Lower leg skin (tissue), 3 donors: ENCODE measurements at regions not wholly inside any gene's neighbourhood (a gene's known extent, or its start where the extent isn't known, plus 50 kb on each side); places are given as distances from the start of the nearest gene placed in this dataset.

Experiments used
- POLR2A ChIP-seq, 2 donors: fragments of 450-650 bp; IDR thresholded peaks; one replicate each; pipeline ENCODE4 v1.6.1; 2016 to 2017; ENCODE audit warnings: antibody characterized with exemption in 2 of 2, mild to moderate bottlenecking in 1 of 2, moderate library complexity in 1 of 2
- TF ChIP-seq, protein P1 (sequence below), 3 donors: fragments of 450-650 bp; IDR thresholded peaks; one replicate each; pipeline ENCODE4 v1.5.1; 2016; ENCODE audit warnings: antibody characterized with exemption in 3 of 3, mild to moderate bottlenecking in 3 of 3, moderate library complexity in 2 of 3

DNA sequence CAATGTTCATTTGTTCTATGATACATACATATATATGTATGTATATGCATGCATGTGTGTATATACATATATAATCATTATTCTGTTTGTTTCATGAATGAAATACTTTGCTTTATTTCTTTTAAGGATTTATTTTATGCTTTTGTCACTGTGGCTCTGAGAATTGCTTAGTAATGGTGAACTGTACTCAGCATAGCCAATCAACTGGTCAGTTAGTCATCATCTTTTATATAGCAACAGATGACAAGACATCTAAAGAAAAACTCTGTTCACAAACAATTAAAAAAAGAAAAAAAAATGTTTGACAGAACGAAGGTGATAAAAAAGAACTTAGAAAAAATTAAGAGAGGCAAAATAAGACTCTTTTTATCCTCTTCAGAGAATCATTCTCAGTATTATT, 1440.3 kb downstream of the PCDH9 start:
- TF ChIP-seq POLR2A (IDR thresholded peaks at IDR 0.05), result no peak
- TF ChIP-seq, protein P1, sequence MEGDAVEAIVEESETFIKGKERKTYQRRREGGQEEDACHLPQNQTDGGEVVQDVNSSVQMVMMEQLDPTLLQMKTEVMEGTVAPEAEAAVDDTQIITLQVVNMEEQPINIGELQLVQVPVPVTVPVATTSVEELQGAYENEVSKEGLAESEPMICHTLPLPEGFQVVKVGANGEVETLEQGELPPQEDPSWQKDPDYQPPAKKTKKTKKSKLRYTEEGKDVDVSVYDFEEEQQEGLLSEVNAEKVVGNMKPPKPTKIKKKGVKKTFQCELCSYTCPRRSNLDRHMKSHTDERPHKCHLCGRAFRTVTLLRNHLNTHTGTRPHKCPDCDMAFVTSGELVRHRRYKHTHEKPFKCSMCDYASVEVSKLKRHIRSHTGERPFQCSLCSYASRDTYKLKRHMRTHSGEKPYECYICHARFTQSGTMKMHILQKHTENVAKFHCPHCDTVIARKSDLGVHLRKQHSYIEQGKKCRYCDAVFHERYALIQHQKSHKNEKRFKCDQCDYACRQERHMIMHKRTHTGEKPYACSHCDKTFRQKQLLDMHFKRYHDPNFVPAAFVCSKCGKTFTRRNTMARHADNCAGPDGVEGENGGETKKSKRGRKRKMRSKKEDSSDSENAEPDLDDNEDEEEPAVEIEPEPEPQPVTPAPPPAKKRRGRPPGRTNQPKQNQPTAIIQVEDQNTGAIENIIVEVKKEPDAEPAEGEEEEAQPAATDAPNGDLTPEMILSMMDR (IDR thresholded peaks at IDR 0.05), result no peak
